ENCODE measurements at regions not wholly inside any gene's neighbourhood (a gene's known extent, or its start where the extent isn't known, plus 50 kb on each side); places are given as distances from the start of the nearest gene placed in this dataset.

GRCh38 chr12:77364400-77364799 lies 299.0 kb upstream of the E2F7 start:
- TF ChIP-seq POLR2AphosphoS2 (conservative IDR thresholded peaks at IDR 0.05; ENCODE audit: low read length) (no peak), ZNF302 (CRISPR knock-in tag; IDR thresholded peaks at IDR 0.05) (no peak), MAZ (IDR thresholded peaks at IDR 0.05; ENCODE audit: borderline replicate concordance, low read depth, low read length) (no peak), HOXA7 (CRISPR knock-in tag; IDR thresholded peaks at IDR 0.05) (no peak), FOXS1 (CRISPR knock-in tag; IDR thresholded peaks at IDR 0.05) (no peak), EHMT2 (IDR thresholded peaks at IDR 0.05; ENCODE audit: low read depth) (no peak), MAX (IDR thresholded peaks at IDR 0.05) (no peak), TFCP2L1 (CRISPR knock-in tag; IDR thresholded peaks at IDR 0.05) (no peak), SMC3 (IDR thresholded peaks at IDR 0.05) (no peak), HDAC2 (IDR thresholded peaks at IDR 0.05) (no peak), ZSCAN20 (CRISPR knock-in tag; IDR thresholded peaks at IDR 0.05) (no peak), NR3C1 (IDR thresholded peaks at IDR 0.05) (no peak), MAFK (IDR thresholded peaks at IDR 0.05; ENCODE audit: partially characterized antibody) (no peak), ATOH8 (CRISPR knock-in tag; IDR thresholded peaks at IDR 0.05; ENCODE audit: low read depth) (no peak), PHF8 (IDR thresholded peaks at IDR 0.05; ENCODE audit: borderline replicate concordance, low read depth) (no peak), FOSL2 (IDR thresholded peaks at IDR 0.05) (no peak), FOSL2 (CRISPR knock-in tag; IDR thresholded peaks at IDR 0.05) (no peak), KDM5A (IDR thresholded peaks at IDR 0.05) (no peak), RARB (CRISPR knock-in tag; IDR thresholded peaks at IDR 0.05) (no peak), SREBF2 (IDR thresholded peaks at IDR 0.05) (no peak)
- TF ChIP-seq, protein P1, sequence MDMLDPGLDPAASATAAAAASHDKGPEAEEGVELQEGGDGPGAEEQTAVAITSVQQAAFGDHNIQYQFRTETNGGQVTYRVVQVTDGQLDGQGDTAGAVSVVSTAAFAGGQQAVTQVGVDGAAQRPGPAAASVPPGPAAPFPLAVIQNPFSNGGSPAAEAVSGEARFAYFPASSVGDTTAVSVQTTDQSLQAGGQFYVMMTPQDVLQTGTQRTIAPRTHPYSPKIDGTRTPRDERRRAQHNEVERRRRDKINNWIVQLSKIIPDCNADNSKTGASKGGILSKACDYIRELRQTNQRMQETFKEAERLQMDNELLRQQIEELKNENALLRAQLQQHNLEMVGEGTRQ (IDR thresholded peaks at IDR 0.05) = no peak
- FAIRE-seq = no peak
- H3K27ac ChIP-seq = no peak overlapping the region
- H3K4me3 ChIP-seq = no peak overlapping the region
- no peak for DNase-seq (ENCODE audit: low read depth in 1 of 2, low spot score in 1 of 2)
- ChIA-PET CTCF (no interaction called here), POLR2A (no interaction called here)
- no peaks in the 10 kb centered on the region for H3K9me3 ChIP-seq
- ATAC-seq = no peak
- 26% methylated on average over 1 of the region's 1 CpG for WGBS (ENCODE audit: missing lambda C conversion rate)
- H3K4me1 ChIP-seq = no peaks in the 10 kb centered on the region
- H3K4me2 ChIP-seq = no peak overlapping the region

GRCh38 chr12:77362509-77363210 lies 297.3 kb upstream of the E2F7 start:
- Histone ChIP-seq H3K27ac (no peak overlapping the region), H3K9me3 (no peaks in the 10 kb centered on the region), H3K4me1 (no peaks in the 10 kb centered on the region), H3K4me3 (no peak overlapping the region), H3K4me2 (no peak overlapping the region)
- no peak for DNase-seq (ENCODE audit: low read depth in 1 of 2, low spot score in 1 of 2)
- 21% methylated on average over 7 of the region's 7 CpGs for WGBS (ENCODE audit: missing lambda C conversion rate)
- FAIRE-seq = no peak
- CTCF ChIA-PET = no interaction called here
- TF ChIP-seq RFX5 (IDR thresholded peaks at IDR 0.05) (no peak), MAFK (IDR thresholded peaks at IDR 0.05; ENCODE audit: partially characterized antibody) (no peak), RCOR1 (IDR thresholded peaks at IDR 0.05; ENCODE audit: low read depth, low read length) (no peak), RAD21 (conservative IDR thresholded peaks at IDR 0.05 in 1 of 2, IDR thresholded peaks at IDR 0.05 in 1 of 2) (no peak), MAX (IDR thresholded peaks at IDR 0.05) (no peak)
- TF ChIP-seq, protein P2, sequence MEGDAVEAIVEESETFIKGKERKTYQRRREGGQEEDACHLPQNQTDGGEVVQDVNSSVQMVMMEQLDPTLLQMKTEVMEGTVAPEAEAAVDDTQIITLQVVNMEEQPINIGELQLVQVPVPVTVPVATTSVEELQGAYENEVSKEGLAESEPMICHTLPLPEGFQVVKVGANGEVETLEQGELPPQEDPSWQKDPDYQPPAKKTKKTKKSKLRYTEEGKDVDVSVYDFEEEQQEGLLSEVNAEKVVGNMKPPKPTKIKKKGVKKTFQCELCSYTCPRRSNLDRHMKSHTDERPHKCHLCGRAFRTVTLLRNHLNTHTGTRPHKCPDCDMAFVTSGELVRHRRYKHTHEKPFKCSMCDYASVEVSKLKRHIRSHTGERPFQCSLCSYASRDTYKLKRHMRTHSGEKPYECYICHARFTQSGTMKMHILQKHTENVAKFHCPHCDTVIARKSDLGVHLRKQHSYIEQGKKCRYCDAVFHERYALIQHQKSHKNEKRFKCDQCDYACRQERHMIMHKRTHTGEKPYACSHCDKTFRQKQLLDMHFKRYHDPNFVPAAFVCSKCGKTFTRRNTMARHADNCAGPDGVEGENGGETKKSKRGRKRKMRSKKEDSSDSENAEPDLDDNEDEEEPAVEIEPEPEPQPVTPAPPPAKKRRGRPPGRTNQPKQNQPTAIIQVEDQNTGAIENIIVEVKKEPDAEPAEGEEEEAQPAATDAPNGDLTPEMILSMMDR (IDR thresholded peaks at IDR 0.05) = no peak
- no peak for ATAC-seq
- POLR2A ChIA-PET = no interaction called here

Measured in A549 (cell line).